Stimulated activated CD8-positive, alpha-beta memory T cell treated with anti-CD3 and anti-CD28 coated beads, Interleukin-15, amount 100 ng/mL, for 24 hours (primary cell): ENCODE measurements at regions not wholly inside any gene's neighbourhood (a gene's known extent, or its start where the extent isn't known, plus 50 kb on each side); places are given as distances from the start of the nearest gene placed in this dataset.
"Not testable (repeated sequence)": the region's sequence is repeated elsewhere in the genome, so short reads cannot be mapped to it uniquely, and the experiment has no call there.

Experiments
- DNase-seq: peaks from one replicate; pipeline ENCODE4 v3.0.0-alpha.2; 2020; ENCODE audit warnings: low read depth

DNA sequence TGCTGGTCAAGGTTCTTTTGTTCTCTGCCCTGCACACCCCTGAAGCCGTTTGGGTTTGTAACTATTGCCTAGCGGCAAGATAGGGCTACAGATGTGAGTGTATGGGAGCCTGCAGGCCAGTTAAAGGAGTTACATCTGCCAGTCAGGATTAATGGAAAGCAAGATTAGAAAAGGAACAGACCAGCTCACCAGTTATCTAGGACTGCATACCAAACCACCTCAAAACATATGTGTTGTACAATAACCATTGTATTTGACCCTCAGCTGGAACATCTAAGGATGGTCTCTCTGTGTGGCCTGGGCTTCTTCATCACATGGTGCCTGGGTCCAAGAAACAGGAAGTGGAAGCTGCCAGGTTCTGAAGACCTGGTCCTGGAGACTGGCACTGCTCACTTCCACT, 52.5 kb upstream of the FBXO28 start:
- DNase-seq = no peak

DNA sequence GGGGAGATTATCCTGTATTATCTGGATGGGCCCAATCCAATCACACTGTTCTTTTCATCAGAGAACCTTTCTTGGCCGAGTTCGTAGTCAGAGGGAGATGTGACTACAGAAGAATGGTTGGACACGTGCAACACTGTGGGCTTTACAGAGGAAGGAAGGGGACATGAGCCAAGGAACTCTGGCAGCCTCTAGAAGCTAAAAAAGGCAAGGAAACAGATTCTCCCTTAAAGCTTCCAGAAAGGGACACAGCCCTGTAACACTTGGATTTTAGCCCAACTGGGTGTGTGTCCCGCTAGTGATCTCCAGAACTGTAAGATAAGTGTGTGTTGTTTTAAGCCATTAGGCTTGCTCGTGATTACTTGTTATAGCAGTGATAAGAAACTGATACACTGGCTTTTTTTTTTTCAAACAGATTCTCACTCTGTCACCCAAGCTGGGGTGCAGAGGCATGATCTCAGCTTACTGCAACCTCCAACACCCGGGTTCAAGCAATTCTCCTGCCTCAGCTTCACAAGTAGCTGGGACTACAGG, 53.9 kb upstream of the FBXO28 start:
- no peak for DNase-seq

DNA sequence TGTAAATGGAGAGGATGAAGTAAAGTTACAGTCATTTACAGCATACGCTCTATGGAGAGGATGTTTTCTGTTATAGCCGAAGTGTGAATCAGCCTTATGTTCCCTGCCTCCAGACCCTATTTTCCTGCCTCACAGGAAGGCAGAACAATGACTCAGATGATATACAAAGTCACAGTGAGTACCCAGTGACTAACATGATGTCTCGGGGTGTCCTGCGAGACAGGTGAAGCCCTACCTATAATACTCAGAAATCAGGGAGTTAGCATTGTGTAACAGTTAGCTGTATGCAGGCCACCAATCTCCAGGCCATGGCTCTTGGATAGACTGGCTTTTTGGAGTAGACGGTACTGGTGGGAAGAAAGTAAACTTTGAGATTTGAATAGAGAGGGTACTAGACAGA, 55.6 kb upstream of the FBXO28 start:
- DNase-seq = no peak

DNA sequence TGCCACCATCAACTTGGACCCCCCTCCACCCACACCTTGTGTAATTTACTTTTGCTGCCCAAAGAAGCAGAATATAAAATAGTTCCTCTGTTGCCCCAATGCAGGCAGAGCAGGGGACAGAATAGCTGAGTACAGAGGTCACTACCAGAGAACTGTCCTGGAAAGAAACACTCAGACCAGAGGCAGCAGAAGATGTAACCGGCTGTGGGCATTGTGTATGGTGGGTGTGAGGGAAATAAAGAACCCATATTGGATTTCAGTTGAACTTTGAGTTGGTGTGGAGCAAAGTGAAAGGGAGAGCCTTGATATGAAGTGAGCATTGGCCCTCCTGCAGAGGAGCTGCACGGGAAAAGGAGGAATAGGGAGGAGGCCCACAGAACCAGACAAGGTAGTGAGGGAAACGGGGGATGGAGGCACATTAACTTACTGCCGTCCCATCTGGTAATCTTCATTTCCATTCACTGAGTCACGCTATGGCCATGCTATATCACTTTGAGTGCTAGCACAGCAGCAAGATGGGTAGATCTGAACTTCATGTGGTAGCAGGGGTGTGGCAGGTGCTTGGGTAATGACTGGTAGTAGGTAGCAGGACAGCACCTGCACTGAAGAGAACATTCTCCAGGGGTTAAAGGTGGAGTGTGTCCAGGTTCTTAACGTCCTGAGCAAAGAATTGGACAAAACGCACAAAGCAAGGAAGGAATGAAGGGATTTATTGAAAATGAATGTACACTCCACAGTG, 56.3 kb upstream of the FBXO28 start:
- DNase-seq = no peak

DNA sequence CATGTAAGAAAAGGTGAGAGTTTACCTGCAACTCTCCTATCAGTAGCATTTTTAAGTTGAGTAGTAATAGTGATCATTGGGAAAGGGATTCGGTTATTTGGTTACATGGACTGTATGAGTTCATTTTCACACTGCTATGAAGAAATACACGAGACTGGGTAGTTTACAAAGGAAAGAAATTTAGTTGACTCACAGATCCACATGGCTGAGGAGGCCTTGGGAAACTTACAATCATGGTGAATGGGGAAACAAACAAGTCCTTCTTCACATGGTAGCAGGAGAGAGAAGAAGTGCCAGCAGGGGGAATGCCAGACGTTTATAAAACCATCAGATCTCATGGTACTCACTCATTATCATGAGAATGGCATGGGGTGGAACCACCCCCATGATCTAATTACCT, 59.3 kb upstream of the FBXO28 start:
- DNase-seq = no peak

DNA sequence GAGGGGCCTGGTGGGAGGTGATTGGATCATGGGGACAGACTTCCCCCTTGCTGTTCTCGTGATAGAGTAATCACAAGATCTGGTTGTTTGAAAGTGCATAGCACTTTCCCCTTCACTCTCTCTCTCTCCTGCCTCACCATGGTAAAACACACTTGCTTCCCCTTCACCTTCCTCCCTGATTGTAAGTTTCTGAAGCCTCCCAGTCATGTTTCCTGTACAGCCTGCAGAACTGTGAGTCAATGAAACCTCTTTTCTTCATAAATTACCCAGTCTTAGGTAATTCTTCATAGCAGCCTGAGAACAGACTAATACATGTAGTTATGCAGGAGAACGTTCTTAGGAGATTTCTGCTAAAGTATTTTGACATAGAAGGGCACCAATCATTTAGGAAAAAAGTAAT, 59.9 kb upstream of the FBXO28 start:
- DNase-seq = no peak

DNA sequence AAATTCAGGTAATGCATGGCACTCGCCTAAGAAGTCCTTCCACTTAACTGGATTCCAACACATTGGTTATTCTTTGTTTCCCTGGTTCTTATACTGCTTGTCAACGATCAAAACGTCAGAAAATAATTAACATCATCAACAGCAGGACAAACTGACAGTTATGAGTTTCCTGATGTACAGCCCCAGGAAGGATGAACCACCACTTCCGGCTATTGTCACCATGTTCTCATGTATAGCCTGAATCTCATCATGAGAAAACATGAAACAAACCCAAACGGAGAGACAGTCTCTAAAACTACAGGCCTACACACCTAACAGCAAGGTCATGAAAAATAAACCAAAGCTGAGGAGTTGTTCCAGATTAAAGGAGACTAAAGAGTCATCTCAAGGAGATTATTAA, 60.5 kb upstream of the FBXO28 start:
- no peak for DNase-seq

DNA sequence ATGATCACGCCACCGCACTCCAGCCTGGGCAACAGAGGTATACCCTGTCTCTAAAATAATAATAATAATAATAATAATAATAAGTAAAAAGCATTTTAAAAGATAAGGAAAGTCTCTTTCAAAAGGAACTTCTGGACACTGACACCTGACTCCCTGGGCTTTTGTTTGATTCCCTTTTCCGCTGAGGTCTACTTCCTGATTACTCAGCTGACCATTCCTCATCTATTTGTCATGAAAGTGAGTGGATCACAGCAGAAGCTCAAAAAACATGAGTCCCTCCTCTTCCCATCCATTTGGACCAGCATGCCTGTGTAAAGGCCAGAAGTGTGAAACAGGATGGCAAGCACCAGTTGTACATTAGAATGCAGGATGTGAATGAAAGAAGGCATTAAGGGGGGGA, 61.1 kb upstream of the FBXO28 start:
- no peak for DNase-seq

DNA sequence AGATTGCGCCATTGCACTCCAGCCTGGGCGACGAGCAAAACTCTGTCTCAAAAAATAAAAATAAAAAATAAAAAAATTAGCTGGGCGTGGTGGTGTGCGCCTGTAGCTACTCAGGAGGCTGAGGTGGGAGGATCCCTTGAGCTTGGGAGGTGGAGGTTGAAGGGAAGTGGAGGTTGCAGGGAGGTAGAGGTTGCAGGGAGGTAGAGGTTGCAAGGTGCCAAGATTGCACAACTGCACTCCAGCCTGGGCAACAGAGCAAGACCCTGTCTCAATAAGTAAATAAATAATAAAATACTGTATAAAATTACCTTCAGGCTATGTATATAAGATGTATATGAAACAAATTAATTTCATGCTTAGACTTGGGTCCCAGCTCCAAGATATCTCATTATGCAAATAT, 62.1 kb upstream of the FBXO28 start:
- not testable (repeated sequence) for DNase-seq

DNA sequence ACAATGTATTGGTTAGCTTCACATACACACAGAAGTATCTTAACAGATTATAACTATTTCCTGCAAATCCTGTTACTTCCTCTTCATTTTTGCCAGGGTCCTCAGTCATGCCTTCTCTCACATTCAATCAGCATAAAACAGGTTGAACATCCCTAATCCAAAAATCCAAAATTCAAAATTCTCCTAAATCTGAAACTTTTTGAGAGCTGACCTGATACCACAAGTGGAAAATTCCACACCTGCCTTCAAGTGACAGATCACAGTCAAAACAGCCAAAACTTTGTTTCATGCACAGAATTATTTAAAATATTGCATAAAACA, 62.9 kb upstream of the FBXO28 start:
- DNase-seq = no peak

DNA sequence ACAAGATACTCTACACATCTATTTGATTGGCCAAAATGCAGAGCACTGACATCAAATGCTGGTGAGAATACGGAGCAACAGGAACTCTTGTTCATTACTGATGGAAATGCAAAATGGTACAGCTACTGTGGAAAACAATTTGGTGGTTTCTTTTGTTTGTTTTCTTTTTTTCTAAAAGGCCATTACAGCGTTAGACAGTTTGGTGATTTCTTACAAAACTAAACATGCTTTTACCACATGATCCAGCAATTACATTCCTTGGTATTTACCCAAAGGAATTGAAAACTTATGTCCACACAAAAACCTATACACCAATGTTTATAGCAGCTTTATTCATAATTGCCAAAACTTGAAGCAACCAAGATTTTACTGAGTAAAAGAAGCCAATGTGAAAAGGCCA, 66.4 kb upstream of the FBXO28 start:
- DNase-seq = no peak

DNA sequence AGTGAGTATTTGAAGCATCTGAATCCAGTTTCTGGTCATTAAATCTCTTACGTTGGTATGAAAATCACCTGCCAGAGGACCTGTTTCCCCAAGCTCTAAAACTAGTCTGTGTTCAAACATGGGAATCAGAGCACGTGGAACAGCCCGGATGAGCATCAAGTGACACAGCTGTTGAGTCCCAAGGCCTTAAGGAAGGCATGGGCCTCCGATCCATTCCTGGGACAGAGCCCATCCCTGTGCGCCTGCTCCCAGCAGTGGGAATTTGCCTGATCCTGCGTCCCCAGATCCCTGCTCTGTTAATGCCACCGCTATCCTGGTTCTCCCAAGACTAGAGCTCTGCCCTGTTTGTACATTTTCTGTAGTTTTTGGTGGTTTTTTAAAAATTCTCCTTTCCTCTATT, 68.4 kb upstream of the FBXO28 start:
- no peak for DNase-seq

DNA sequence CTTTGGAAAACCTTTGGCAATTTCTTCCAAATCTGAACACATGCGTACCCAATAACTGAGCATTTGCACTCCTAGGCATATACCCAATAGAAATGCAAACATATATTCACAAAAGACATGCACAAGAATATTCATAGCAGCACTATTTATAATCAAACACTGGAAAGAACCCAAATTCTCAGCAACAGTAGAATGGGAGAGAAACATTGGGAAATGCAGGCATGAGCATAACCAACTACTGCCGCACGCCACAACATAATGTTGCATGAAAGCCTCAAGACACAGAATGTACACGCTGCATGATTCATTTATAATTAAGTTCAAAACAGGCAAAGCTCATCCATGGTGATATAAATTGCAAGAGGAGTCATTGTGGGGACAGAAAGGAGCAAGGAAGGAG, 69.5 kb upstream of the FBXO28 start:
- no peak for DNase-seq

DNA sequence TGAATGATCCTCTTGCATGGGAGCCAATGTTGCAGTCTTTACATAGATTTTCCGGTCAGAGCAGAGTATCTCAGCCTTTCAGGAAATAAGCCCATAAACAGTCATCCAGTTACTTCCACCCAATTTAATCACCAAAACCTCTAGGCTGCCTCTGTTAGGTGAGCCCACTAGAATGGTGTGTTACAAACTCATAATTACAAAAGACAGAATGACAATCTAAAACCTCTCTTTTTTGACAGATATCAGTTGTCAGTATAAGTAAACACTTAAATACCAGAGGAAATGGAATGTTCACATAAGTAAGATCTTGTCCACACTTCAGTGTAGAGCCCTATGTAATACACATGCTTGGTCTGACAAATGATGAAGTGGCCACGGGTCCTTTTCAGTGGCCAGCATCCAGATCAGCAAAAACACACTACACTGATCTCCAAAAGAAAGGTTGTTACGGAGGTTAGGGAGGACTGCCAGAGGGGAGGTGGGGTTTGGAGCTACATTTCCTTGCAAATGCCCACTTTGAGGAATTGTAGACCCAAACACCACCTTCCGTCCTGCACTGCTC, 71.3 kb upstream of the FBXO28 start:
- no peak for DNase-seq

DNA sequence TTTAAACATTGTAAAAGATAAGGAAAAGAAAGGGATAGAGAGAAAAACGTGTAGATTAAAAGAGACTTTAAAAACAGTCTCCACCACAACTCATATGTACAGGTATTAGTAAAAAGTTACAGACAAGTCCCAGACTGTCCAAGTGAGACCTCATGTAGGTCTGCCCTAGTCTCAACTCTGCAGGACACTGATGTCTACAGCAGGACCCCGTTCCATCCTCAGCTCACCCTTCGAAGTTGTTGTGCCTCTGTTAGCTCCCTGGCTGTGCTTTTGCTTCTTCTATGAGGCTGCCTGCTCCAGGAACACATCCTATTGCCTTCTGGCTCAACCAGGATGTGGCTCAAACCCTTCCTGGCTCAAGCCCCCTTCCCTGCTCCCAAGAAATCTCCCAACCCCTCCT, 72.9 kb upstream of the FBXO28 start:
- DNase-seq = no peak

DNA sequence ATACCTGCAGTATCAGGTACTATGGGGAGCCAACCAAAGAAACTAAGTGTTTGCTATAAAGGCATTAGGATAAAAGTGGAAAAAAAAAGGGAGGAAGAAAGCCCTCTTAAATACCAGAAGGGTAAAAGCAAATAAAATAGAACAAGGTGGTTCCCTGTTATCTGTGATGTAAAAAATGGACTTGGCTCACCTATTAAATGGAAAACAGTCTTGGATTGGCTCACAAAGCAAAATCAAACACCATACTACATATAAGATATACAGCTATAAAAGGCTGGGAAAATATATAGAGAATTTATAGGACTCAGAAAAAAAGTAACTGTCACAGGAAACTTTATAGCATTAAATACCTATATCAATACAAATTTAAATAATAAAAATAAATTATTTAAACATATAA, 73.5 kb upstream of the FBXO28 start:
- DNase-seq = not testable (repeated sequence)

DNA sequence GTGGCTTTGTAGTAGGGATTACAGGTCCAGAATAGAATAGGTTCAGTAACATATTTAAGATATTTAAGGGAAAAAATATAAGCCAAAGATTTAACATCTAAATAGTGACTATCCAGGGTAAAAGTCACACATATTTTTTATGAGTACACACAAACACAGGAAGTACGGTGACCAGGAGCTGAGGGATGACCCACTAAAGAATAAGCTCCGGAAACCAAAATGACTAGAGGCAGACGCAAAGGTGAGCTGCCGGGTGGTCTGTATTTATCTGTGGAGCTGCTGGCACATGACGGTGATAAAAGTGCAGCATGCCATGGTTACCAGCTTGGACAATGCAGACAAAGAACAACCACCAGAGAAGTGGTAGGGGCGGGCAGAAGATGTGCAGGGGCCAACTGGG, 73.9 kb upstream of the FBXO28 start:
- DNase-seq = not testable (repeated sequence)

DNA sequence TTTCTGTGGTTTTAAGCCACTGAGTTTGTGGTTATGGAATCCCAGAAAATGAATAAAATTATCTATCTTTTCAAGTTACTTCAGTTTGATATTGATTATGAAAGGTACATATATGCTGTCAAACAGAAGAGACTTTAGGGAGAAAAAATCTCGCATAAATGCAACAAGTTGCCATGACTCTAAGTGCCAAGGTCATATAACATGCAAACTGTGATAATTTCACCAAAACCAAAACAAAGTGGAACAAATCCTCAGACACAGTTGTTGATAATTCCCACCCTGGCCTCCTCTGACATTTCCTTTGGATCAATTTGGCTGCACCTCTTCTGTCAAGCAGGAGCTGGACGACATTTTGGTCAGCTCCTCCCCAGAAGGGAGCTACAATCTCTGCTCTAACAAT, 75.1 kb upstream of the FBXO28 start:
- DNase-seq = not testable (repeated sequence)

DNA sequence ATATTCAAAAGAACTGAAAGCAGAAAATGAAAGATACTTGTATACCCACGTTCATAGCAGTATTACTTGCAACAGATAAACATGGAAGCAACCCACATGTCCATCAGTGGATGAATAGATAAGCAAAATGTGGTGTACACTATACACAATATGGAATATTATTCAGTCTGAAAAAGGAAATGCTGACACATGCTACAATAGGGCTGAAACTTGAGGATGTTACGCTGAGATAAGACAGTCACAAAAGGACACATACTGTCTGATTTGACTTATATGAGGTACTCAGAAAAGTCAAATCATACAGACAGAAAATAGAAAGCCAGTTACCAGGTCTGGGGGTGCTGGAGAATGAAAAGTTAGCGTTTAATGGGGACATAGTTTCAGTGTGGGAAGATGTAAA, 76.5 kb upstream of the FBXO28 start:
- not testable (repeated sequence) for DNase-seq

DNA sequence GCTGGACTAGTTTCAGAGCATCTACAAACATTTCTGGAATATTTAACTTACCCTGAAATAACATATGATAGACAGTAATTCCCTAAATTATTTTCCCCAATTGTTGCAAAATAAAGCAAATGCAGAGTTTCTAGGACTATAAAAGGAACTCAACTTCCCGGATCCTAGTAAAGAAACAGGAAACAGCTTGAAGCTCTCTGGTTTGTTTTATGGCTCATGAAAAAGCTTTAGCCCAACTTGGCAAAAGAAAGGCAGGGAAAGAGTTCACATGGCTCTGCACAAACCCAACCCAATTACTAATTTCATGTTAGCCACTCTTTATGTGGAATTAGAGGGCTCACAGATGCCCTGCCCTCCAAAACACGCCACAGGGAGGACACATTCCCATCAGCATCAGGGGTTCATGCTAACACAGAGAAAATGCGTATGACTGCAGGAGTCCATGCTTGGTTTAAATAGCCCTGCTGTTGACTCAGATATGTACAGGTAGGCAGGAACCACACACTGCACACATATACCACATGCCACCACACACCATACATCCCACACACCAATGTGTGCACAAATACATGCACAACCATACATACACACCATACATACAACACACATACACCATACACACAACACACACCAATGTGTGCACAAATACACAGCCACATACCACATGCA, 81.2 kb upstream of the FBXO28 start:
- DNase-seq = not testable (repeated sequence)

DNA sequence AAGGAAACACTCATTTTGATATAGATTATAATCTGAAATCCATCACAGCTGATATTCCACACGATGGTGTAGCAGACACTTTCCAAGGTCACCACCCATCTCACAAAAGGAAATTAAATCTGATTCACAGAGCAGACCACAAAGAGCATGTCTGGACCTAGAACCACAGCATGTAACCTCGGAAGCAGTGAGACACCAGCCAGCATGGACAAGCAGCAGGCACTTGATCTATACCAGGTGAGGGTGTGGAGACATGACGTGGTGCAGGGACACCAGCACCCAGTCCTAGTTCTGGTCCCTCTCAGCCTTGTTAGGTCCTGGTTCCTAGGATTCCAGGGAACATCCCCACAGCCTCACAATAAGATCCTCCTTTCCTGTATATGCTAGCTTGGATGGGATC, 81.9 kb upstream of the FBXO28 start:
- not testable (repeated sequence) for DNase-seq

DNA sequence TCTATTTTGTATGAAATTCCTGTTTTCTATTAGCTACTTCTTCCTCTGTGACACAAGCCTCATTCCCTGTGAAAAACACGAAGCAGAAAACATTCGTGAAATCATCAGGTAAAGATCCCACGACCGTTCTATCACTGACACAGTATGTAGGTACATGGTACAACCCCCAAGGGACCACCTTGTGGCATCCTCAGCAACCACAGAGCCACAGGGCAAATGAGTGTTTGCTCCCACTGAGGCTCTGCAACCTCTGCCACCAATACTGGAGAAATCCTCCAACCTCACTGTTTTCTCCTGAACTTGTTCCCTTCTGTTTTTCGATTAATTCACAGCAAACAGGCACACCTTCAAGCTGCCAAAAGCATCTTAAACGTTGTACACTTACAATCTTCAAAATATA, 83.7 kb upstream of the FBXO28 start:
- not testable (repeated sequence) for DNase-seq

DNA sequence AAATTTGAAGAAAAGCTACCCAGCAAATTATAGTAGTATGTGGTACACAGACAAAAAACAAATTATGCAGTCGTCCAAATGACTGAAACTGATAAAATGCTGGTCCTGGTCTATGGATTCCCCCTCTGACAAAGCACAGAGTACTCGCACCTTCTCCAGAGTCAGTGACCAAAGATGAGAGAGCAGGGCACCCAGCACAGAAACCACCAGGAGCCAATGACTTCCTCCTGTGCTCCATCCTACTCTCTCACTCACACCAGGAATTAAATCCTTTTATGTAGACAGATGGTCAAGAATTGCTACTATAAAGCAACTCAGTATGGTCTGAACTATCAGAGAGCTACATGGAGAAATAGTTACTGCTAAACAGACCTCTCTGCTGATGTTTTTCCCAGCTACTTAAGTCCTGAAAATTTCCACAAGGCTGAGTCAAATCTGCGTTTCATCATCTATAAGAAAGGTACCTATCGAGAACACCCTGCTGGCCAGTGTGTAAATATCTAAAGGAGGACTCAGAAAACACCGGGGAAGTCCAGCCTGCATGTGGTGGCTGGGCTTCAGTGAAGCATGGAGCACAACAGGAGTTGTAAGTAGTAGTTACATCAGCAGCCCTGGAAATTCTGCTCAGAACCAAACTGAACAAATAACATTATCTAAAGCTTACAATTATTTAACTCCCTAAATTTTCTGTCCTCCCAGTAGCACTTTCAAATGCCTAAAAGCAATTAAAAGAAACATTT, 84.5 kb upstream of the FBXO28 start:
- DNase-seq = not testable (repeated sequence)
